Gastrocnemius medialis (tissue), 4 donors: ENCODE measurements at regions not wholly inside any gene's neighbourhood (a gene's known extent, or its start where the extent isn't known, plus 50 kb on each side); places are given as distances from the start of the nearest gene placed in this dataset.

Source experiments
- POLR2A ChIP-seq, 2 donors: fragments of 450-650 bp; IDR thresholded peaks; one replicate each; pipeline ENCODE4 v1.6.1; 2017; ENCODE audit warnings: antibody characterized with exemption in 2 of 2, mild to moderate bottlenecking in 2 of 2, moderate library complexity in 2 of 2
- TF ChIP-seq, protein P1 (sequence below), 5 experiments: fragments of 450-650 bp in 3 of 5; fragments of 200-600 bp in 2 of 5; sonication (generic) in 2 of 5; IDR thresholded peaks in 4 of 5; conservative IDR thresholded peaks in 1 of 5; 1 replicate in 4 of 5; 2 replicates in 1 of 5; pipeline ENCODE4 v1.5.1; 2016 to 2019; ENCODE audit warnings: antibody characterized with exemption in 5 of 5, mild to moderate bottlenecking in 3 of 5, moderate library complexity in 3 of 5

GRCh38 chr2:191577605-191578004 is 100.3 kb upstream of the NABP1 start:
- TF ChIP-seq, protein P1, sequence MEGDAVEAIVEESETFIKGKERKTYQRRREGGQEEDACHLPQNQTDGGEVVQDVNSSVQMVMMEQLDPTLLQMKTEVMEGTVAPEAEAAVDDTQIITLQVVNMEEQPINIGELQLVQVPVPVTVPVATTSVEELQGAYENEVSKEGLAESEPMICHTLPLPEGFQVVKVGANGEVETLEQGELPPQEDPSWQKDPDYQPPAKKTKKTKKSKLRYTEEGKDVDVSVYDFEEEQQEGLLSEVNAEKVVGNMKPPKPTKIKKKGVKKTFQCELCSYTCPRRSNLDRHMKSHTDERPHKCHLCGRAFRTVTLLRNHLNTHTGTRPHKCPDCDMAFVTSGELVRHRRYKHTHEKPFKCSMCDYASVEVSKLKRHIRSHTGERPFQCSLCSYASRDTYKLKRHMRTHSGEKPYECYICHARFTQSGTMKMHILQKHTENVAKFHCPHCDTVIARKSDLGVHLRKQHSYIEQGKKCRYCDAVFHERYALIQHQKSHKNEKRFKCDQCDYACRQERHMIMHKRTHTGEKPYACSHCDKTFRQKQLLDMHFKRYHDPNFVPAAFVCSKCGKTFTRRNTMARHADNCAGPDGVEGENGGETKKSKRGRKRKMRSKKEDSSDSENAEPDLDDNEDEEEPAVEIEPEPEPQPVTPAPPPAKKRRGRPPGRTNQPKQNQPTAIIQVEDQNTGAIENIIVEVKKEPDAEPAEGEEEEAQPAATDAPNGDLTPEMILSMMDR (IDR thresholded peaks at IDR 0.05 in 4 of 5, conservative IDR thresholded peaks at IDR 0.05 in 1 of 5), result no peak
- TF ChIP-seq POLR2A (IDR thresholded peaks at IDR 0.05), result no peak
